ENCODE measurements at regions not wholly inside any gene's neighbourhood (a gene's known extent, or its start where the extent isn't known, plus 50 kb on each side); places are given as distances from the start of the nearest gene placed in this dataset.

GRCh38 chr3:102660653-102661052 is 225.8 kb downstream of the ZPLD1 start:
- WGBS, 2 experiments (ENCODE audit: insufficient coverage in 2 of 2): 78% methylated on average over 1 of the region's 3 CpGs; no CpG with 5 or more reads in 1 of the 2 experiments
- Histone ChIP-seq H3K9me3 (ENCODE audit: control insufficient read depth, low read length) (no peaks in the 10 kb centered on the region), H3K36me3 (ENCODE audit: control insufficient read depth, insufficient read depth, low read length) (no peaks in the 10 kb centered on the region), H3K27ac (ENCODE audit: low read depth, low read length, severe bottlenecking) (no peak overlapping the region), H3K4me1 (ENCODE audit: control insufficient read depth, insufficient read depth, low read length, poor library complexity, severe bottlenecking) (no peaks in the 10 kb centered on the region), H3K4me3 (ENCODE audit: extremely low read depth, insufficient read depth, low read length, poor library complexity, severe bottlenecking) (no peak overlapping the region)

DNA sequence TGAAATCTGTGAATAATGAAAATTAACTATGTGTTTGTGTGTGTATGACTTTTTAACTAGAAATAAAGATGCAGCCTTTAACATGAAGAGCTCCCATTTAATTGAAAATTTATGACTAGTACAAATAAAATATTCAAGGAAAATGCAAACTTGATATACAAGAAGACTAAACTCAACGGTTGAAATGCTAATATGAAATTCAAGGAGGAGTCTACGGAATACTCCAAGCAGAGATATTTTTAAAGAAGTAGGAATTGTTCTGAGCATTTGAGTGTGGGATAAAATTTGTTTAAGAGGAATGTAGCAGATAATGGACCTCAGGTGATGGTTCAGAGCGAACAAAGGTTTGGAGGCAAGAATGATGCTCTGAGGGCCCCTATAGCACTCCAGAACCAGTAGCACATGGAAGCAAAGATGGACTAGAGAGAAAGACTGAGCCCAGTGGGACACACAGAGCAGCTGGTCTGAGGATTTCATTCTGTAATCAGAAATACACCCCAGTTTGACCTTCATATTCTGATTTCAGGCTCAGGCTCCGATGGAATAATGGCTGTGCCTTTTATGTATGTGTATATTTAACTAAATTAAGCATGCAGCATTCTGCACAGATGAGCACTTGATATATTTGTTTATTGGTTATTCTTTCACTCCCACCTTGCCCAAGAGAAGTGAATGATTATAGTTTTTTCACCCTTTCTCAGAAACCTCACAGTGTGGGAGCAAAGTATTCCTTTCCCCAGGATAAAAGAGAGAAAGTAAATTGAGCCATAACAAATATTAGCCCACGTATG is 227.1 kb downstream of the ZPLD1 start:
- H3K9me3 ChIP-seq (ENCODE audit: control insufficient read depth, low read length): no peaks in the 10 kb centered on the region
- H3K36me3 ChIP-seq (ENCODE audit: control insufficient read depth, insufficient read depth, low read length): no peaks in the 10 kb centered on the region
- whole genome bisulfite sequencing, 2 experiments (ENCODE audit: insufficient coverage in 2 of 2): 87 to 90% methylated on average over 3 of the region's 5 CpGs
- no peak overlapping the region for H3K4me3 ChIP-seq (ENCODE audit: extremely low read depth, insufficient read depth, low read length, poor library complexity, severe bottlenecking)
- H3K27ac ChIP-seq (ENCODE audit: low read depth, low read length, severe bottlenecking): no peak overlapping the region
- no peaks in the 10 kb centered on the region for H3K4me1 ChIP-seq (ENCODE audit: control insufficient read depth, insufficient read depth, low read length, poor library complexity, severe bottlenecking)

- no peak overlapping the region for H3K27ac ChIP-seq (ENCODE audit: low read depth, low read length, severe bottlenecking)
- H3K4me1 ChIP-seq (ENCODE audit: control insufficient read depth, insufficient read depth, low read length, poor library complexity, severe bottlenecking): no peaks in the 10 kb centered on the region
- no peaks in the 10 kb centered on the region for H3K9me3 ChIP-seq (ENCODE audit: control insufficient read depth, low read length)
- no peak overlapping the region for H3K4me3 ChIP-seq (ENCODE audit: extremely low read depth, insufficient read depth, low read length, poor library complexity, severe bottlenecking)
- H3K36me3 ChIP-seq (ENCODE audit: control insufficient read depth, insufficient read depth, low read length): no peaks in the 10 kb centered on the region
Measured at GRCh38 chr3:102662498-102662772, 227.6 kb downstream of the ZPLD1 start.

GRCh38 chr3:102664126-102664525 is 229.3 kb downstream of the ZPLD1 start:
- Histone ChIP-seq H3K9me3 (ENCODE audit: control insufficient read depth, low read length) (no peaks in the 10 kb centered on the region), H3K36me3 (ENCODE audit: control insufficient read depth, insufficient read depth, low read length) (no peaks in the 10 kb centered on the region), H3K4me1 (ENCODE audit: control insufficient read depth, insufficient read depth, low read length, poor library complexity, severe bottlenecking) (no peaks in the 10 kb centered on the region), H3K4me3 (ENCODE audit: extremely low read depth, insufficient read depth, low read length, poor library complexity, severe bottlenecking) (no peak overlapping the region), H3K27ac (ENCODE audit: low read depth, low read length, severe bottlenecking) (no peak overlapping the region)
- WGBS, 2 experiments (ENCODE audit: insufficient coverage in 2 of 2): 84 to 91% methylated on average over 3 to 6 of the region's 6 CpGs

DNA sequence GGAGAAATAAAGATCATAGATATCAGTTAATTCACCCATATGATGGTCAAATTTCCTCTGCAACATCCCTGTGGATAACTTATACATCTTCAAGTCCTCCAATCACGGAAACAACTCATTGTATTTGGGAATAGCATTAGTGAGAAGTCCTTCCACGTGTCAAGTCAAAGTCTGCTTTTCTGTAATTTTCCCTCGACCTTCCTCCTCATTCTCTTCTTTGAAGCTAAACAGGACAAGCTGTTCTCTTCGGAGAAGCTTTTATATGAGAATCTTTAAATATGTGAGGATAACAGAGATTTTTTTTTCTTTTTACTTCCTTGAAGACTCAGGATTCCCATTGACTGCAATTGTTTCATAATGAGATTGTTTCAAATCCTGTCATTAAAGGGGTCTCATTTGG is 230.4 kb downstream of the ZPLD1 start:
- H3K27ac ChIP-seq (ENCODE audit: low read depth, low read length, severe bottlenecking): no peak overlapping the region
- no peaks in the 10 kb centered on the region for H3K4me1 ChIP-seq (ENCODE audit: control insufficient read depth, insufficient read depth, low read length, poor library complexity, severe bottlenecking)
- no peak overlapping the region for H3K4me3 ChIP-seq (ENCODE audit: extremely low read depth, insufficient read depth, low read length, poor library complexity, severe bottlenecking)
- H3K36me3 ChIP-seq (ENCODE audit: control insufficient read depth, insufficient read depth, low read length): no peaks in the 10 kb centered on the region
- H3K9me3 ChIP-seq (ENCODE audit: control insufficient read depth, low read length): no peaks in the 10 kb centered on the region
- 83 to 86% methylated on average over 1 to 2 of the region's 4 CpGs for WGBS, 2 experiments (ENCODE audit: insufficient coverage in 2 of 2)

DNA sequence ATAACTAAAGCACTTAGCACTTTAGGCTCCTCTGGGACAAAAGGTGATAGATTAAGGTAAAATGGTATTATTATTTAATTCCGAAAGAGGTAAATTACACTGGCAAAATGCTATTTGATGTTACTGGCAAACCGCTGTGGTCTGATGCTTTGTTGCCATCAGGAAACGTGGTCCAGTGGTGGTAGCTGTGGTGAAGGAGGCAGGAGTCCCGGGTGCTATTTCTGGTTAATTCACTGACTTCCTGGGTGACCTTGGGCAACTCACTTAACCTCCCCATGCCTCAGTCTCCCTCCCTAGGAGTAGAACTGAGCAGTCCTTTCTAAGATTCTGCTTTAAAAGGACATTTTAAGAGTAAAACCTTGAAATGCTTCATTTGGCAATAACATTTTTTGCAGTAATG is 233.4 kb downstream of the ZPLD1 start:
- Histone ChIP-seq H3K4me1 (ENCODE audit: control insufficient read depth, insufficient read depth, low read length, poor library complexity, severe bottlenecking) (no peaks in the 10 kb centered on the region), H3K9me3 (ENCODE audit: control insufficient read depth, low read length) (no peaks in the 10 kb centered on the region), H3K36me3 (ENCODE audit: control insufficient read depth, insufficient read depth, low read length) (no peaks in the 10 kb centered on the region), H3K4me3 (ENCODE audit: extremely low read depth, insufficient read depth, low read length, poor library complexity, severe bottlenecking) (no peak overlapping the region), H3K27ac (ENCODE audit: low read depth, low read length, severe bottlenecking) (no peak overlapping the region)
- WGBS, 2 experiments (ENCODE audit: insufficient coverage in 2 of 2): 72 to 92% methylated on average over 2 of the region's 4 CpGs

DNA sequence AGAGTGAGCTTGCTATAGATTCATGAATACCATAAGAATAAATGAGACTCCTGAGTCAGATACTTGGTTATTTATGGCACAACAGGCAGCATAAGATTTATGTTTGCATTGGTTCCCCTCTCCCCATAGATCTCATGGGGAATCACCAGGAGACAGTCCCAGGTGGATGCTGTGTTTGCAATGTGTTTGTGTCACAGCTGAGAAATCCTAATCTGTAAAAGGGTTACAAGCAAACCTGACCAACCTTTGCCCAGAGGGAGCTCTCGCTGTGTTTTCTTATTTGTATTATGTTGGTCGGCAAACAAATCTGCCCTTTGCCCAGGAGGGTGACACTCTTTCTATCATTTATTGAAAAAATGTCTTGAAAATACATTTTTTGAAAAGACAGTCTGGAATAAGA is 236.2 kb downstream of the ZPLD1 start:
- H3K4me3 ChIP-seq (ENCODE audit: extremely low read depth, insufficient read depth, low read length, poor library complexity, severe bottlenecking): no peak overlapping the region
- no peaks in the 10 kb centered on the region for H3K9me3 ChIP-seq (ENCODE audit: control insufficient read depth, low read length)
- no peak overlapping the region for H3K27ac ChIP-seq (ENCODE audit: low read depth, low read length, severe bottlenecking)

GRCh38 chr3:102672305-102672704 is 237.5 kb downstream of the ZPLD1 start:
- H3K27ac ChIP-seq (ENCODE audit: low read depth, low read length, severe bottlenecking): no peak overlapping the region
- H3K9me3 ChIP-seq (ENCODE audit: control insufficient read depth, low read length): no peaks in the 10 kb centered on the region
- no peak overlapping the region for H3K4me3 ChIP-seq (ENCODE audit: extremely low read depth, insufficient read depth, low read length, poor library complexity, severe bottlenecking)
- no CpG with 5 or more reads among the region's 1 CpG for WGBS, 2 experiments (ENCODE audit: insufficient coverage in 2 of 2)
- no peaks in the 10 kb centered on the region for H3K36me3 ChIP-seq (ENCODE audit: control insufficient read depth, insufficient read depth, low read length)
- peaks cover 3% of the 10 kb centered on the region for H3K4me1 ChIP-seq (ENCODE audit: control insufficient read depth, insufficient read depth, low read length, poor library complexity, severe bottlenecking)

More for the DNA sequence above, 236.2 kb downstream of the ZPLD1 start:
- WGBS, 2 experiments (ENCODE audit: insufficient coverage in 2 of 2): 100% methylated on average over 1 of the region's 2 CpGs; no CpG with 5 or more reads in 1 of the 2 experiments
- Histone ChIP-seq H3K36me3 (ENCODE audit: control insufficient read depth, insufficient read depth, low read length) (no peaks in the 10 kb centered on the region), H3K4me1 (ENCODE audit: control insufficient read depth, insufficient read depth, low read length, poor library complexity, severe bottlenecking) (peaks cover 3% of the 10 kb centered on the region)

- Histone ChIP-seq H3K4me1 (ENCODE audit: control insufficient read depth, insufficient read depth, low read length, poor library complexity, severe bottlenecking) (peaks cover 3% of the 10 kb centered on the region), H3K9me3 (ENCODE audit: control insufficient read depth, low read length) (no peaks in the 10 kb centered on the region), H3K36me3 (ENCODE audit: control insufficient read depth, insufficient read depth, low read length) (no peaks in the 10 kb centered on the region), H3K27ac (ENCODE audit: low read depth, low read length, severe bottlenecking) (no peak overlapping the region), H3K4me3 (ENCODE audit: extremely low read depth, insufficient read depth, low read length, poor library complexity, severe bottlenecking) (no peak overlapping the region)
- WGBS, 2 experiments (ENCODE audit: insufficient coverage in 2 of 2): 11 to 31% methylated on average over 8 to 14 of the region's 16 CpGs
Measured at GRCh38 chr3:102673271-102674115, 238.7 kb downstream of the ZPLD1 start.

DNA sequence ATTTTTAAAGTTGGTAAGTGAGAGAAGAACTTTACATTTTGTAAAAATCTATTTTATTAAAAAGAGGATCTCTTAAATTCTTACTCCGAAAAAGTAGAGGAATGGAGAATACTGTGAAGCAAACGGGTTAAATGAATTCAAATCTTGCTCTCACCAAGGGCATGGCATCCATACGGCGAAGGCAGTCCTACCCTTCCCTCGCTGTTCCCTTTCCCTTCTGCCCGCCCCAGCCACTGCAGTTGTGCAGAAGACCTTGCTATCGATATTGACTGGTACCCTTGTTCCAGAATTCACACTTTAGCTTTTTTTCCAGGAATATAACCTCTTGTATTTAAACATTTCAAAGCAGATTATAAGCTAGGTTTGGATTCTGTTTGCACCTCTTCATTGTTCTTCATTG is 239.5 kb downstream of the ZPLD1 start:
- Histone ChIP-seq H3K27ac (ENCODE audit: low read depth, low read length, severe bottlenecking) (no peak overlapping the region), H3K4me1 (ENCODE audit: control insufficient read depth, insufficient read depth, low read length, poor library complexity, severe bottlenecking) (peaks cover 3% of the 10 kb centered on the region), H3K36me3 (ENCODE audit: control insufficient read depth, insufficient read depth, low read length) (no peaks in the 10 kb centered on the region), H3K9me3 (ENCODE audit: control insufficient read depth, low read length) (no peaks in the 10 kb centered on the region), H3K4me3 (ENCODE audit: extremely low read depth, insufficient read depth, low read length, poor library complexity, severe bottlenecking) (no peak overlapping the region)
- 92 to 98% methylated on average over 5 of the region's 7 CpGs for WGBS, 2 experiments (ENCODE audit: insufficient coverage in 2 of 2)

GRCh38 chr3:102676424-102676823 is 241.6 kb downstream of the ZPLD1 start:
- no peak overlapping the region for H3K4me3 ChIP-seq (ENCODE audit: extremely low read depth, insufficient read depth, low read length, poor library complexity, severe bottlenecking)
- H3K36me3 ChIP-seq (ENCODE audit: control insufficient read depth, insufficient read depth, low read length): no peaks in the 10 kb centered on the region
- peaks cover 3% of the 10 kb centered on the region for H3K4me1 ChIP-seq (ENCODE audit: control insufficient read depth, insufficient read depth, low read length, poor library complexity, severe bottlenecking)
- no peaks in the 10 kb centered on the region for H3K9me3 ChIP-seq (ENCODE audit: control insufficient read depth, low read length)
- no peak overlapping the region for H3K27ac ChIP-seq (ENCODE audit: low read depth, low read length, severe bottlenecking)
